DND-41 (cell line): ENCODE measurements at regions not wholly inside any gene's neighbourhood (a gene's known extent, or its start where the extent isn't known, plus 50 kb on each side); places are given as distances from the start of the nearest gene placed in this dataset.

Source experiments
- ATAC-seq: fragments of 200-7000 bp; cut with Tn5 transposase; 3 replicates; pipeline ENCODE4 v1.9.1; 2021; ENCODE audit warnings: low read depth; ENCODE audit not compliant: insufficient read depth
- DNase-seq: peaks from one replicate; pipeline ENCODE4 v3.0.0-alpha.2; 2020
- H2AFZ ChIP-seq: 2 replicates; pipeline ENCODE4 v1.6.0; 2012; ENCODE audit warnings: low read depth, low read length
- H3K27ac ChIP-seq: 2 replicates; pipeline ENCODE4 v1.5.1; 2012; ENCODE audit warnings: low read length, inconsistent platforms
- H3K27me3 ChIP-seq: fragments of 200-600 bp; sonication (generic); 2 replicates; pipeline ENCODE4 v1.6.0; 2012; ENCODE audit warnings: low read length, mild to moderate bottlenecking, inconsistent platforms; ENCODE audit not compliant: insufficient read depth, poor library complexity
- H3K36me3 ChIP-seq: 2 replicates; pipeline ENCODE4 v1.5.1; 2012; ENCODE audit warnings: low read length, inconsistent platforms; ENCODE audit not compliant: insufficient read depth
- H3K4me1 ChIP-seq: 2 replicates; pipeline ENCODE4 v1.5.1; 2012; ENCODE audit warnings: mild to moderate bottlenecking, low read length; ENCODE audit not compliant: insufficient read depth
- H3K4me2 ChIP-seq: 2 replicates; pipeline ENCODE4 v1.6.0; 2012; ENCODE audit warnings: mild to moderate bottlenecking, moderate library complexity, low read length, inconsistent platforms; ENCODE audit not compliant: insufficient read depth
- H3K4me3 ChIP-seq, 2 experiments: fragments of 200-600 bp in 1 of 2; shearing (Covaris generic) in 1 of 2; 2 replicates each; pipeline ENCODE4 v1.5.1; 2012 to 2016; ENCODE audit warnings: inconsistent platforms in 2 of 2, low read length in 2 of 2, mild to moderate bottlenecking in 2 of 2, low read depth in 1 of 2, moderate library complexity in 1 of 2
- H3K79me2 ChIP-seq: 2 replicates; pipeline ENCODE4 v1.6.0; 2012; ENCODE audit warnings: low read length, inconsistent platforms; ENCODE audit not compliant: insufficient read depth
- H3K9ac ChIP-seq: 2 replicates; pipeline ENCODE4 v1.6.0; 2012; ENCODE audit warnings: low read depth, mild to moderate bottlenecking, inconsistent platforms, low read length, moderate library complexity
- H3K9me3 ChIP-seq: 2 replicates; pipeline ENCODE4 v1.5.1; 2012; ENCODE audit warnings: low read length, moderate library complexity, mild to moderate bottlenecking, inconsistent platforms; ENCODE audit not compliant: insufficient read depth, severe bottlenecking
- H4K20me1 ChIP-seq: 2 replicates; pipeline ENCODE4 v1.6.0; 2012; ENCODE audit warnings: low read length; ENCODE audit not compliant: insufficient read depth
- EZH2 ChIP-seq: IDR thresholded peaks from 3 replicates; pipeline ENCODE4 v1.6.1; 2012; ENCODE audit warnings: borderline replicate concordance, low read depth, mild to moderate bottlenecking, moderate library complexity, low read length, inconsistent platforms; ENCODE audit not compliant: severe bottlenecking
- TF ChIP-seq, protein P1 (sequence below): IDR thresholded peaks from 2 replicates; pipeline ENCODE4 v1.5.1; 2012; ENCODE audit warnings: borderline replicate concordance, low read length, moderate library complexity, mild to moderate bottlenecking; ENCODE audit not compliant: poor library complexity, severe bottlenecking; ENCODE audit errors: extremely low read depth

DNA sequence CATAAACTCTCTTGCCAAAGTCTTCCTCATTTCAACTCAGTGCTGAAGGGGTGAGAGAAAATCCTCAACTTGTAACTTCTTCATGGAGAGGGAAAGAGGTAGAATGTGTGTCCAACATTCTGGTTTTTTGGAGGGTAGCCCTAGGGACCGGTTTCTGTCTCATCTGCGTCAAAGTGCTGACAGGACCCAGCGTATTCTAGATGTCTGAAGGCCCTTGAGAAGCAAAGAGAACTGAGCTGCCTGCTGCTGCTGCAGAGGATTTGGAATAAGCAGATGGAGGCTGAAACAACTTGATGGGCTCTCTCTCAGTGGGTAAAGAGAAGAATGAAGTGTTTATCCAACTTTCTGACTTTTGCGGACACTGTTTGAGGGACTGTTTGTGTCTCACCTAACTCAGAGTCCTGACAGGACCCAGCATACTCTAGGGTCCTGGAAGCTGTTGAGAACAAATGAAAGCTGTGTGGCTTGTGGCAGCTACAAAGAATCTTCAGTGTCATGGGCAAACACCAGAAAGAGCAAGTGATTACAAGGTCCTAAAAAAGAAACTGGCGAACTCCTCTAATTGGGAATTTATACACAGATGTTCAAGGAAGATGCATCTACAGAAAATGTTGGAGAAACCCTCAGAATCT is 174.4 kb downstream of the SI start:
- peak; percentile 40; the same call in 1 of the 3 replicates for ATAC-seq
- no peak for TF ChIP-seq EZH2
- TF ChIP-seq, protein P1, sequence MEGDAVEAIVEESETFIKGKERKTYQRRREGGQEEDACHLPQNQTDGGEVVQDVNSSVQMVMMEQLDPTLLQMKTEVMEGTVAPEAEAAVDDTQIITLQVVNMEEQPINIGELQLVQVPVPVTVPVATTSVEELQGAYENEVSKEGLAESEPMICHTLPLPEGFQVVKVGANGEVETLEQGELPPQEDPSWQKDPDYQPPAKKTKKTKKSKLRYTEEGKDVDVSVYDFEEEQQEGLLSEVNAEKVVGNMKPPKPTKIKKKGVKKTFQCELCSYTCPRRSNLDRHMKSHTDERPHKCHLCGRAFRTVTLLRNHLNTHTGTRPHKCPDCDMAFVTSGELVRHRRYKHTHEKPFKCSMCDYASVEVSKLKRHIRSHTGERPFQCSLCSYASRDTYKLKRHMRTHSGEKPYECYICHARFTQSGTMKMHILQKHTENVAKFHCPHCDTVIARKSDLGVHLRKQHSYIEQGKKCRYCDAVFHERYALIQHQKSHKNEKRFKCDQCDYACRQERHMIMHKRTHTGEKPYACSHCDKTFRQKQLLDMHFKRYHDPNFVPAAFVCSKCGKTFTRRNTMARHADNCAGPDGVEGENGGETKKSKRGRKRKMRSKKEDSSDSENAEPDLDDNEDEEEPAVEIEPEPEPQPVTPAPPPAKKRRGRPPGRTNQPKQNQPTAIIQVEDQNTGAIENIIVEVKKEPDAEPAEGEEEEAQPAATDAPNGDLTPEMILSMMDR, result no peak
- H2AFZ ChIP-seq, result peak overlapping the region; percentile 57

GRCh38 chr3:164897342-164897741 is 181.0 kb downstream of the SI start:
- Histone ChIP-seq H3K27ac (no peak overlapping the region), H3K9ac (no peak overlapping the region), H4K20me1 (no peaks in the 10 kb centered on the region), H3K27me3 (no peaks in the 10 kb centered on the region), H3K4me1 (no peaks in the 10 kb centered on the region; the same call in 1 of the 2 replicates), H3K79me2 (no peaks in the 10 kb centered on the region), H3K36me3 (no peaks in the 10 kb centered on the region), H3K9me3 (no peaks in the 10 kb centered on the region), H2AFZ (no peak overlapping the region), H3K4me2 (no peak overlapping the region), H3K4me3 (no peak overlapping the region)
- ATAC-seq (peak; percentile 86), DNase-seq (peak; percentile 13)
- TF ChIP-seq, protein P1, result no peak
- no peak for TF ChIP-seq EZH2

More for the DNA sequence above, 174.4 kb downstream of the SI start:
- no peak overlapping the region for H3K4me2 ChIP-seq
- H3K4me1 ChIP-seq, result no peaks in the 10 kb centered on the region
- no peak overlapping the region for H3K27ac ChIP-seq
- H3K9me3 ChIP-seq, result no peaks in the 10 kb centered on the region
- H3K27me3 ChIP-seq, result no peaks in the 10 kb centered on the region
- no peak overlapping the region for H3K9ac ChIP-seq
- no peak overlapping the region for H3K4me3 ChIP-seq
- no peaks in the 10 kb centered on the region for H3K79me2 ChIP-seq
- H4K20me1 ChIP-seq, result no peaks in the 10 kb centered on the region
- no peaks in the 10 kb centered on the region for H3K36me3 ChIP-seq
- no peak for DNase-seq

- no peaks in the 10 kb centered on the region for H4K20me1 ChIP-seq
- no peak for ATAC-seq
- H2AFZ ChIP-seq, result no peak overlapping the region
- no peaks in the 10 kb centered on the region for H3K79me2 ChIP-seq
- TF ChIP-seq, protein P1, result no peak
- no peak for TF ChIP-seq EZH2
- H3K4me1 ChIP-seq, result no peaks in the 10 kb centered on the region
- H3K27me3 ChIP-seq, result no peaks in the 10 kb centered on the region
- H3K9ac ChIP-seq, result no peak overlapping the region
- no peaks in the 10 kb centered on the region for H3K36me3 ChIP-seq
- peaks cover 9% of the 10 kb centered on the region for H3K9me3 ChIP-seq
- H3K27ac ChIP-seq, result no peak overlapping the region
- H3K4me2 ChIP-seq, result no peak overlapping the region
- no peak for DNase-seq
- no peak overlapping the region for H3K4me3 ChIP-seq
Measured at GRCh38 chr3:164890061-164890460, 188.2 kb downstream of the SI start.

DNA sequence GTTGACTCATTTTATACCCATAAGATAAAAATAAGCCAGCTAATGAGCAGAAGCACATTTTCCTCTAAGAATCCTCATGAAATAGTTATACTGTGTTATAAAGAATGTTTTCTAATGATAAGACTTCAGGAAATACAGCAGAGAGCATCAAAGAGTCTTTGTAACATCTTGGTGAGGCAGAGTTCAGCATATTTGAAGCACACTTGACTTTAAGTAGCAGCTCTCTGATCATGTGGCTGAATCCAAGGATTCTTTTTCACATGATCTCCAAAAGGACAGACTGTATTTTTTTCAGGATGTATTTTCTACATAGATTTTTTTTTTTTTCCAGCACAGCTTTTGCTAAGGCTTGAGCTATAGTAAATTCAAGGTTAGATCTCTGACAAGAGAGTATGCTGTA is 195.1 kb downstream of the SI start:
- H3K9me3 ChIP-seq, result peaks cover 4% of the 10 kb centered on the region
- no peak overlapping the region for H3K4me3 ChIP-seq
- no peaks in the 10 kb centered on the region for H3K79me2 ChIP-seq
- H3K36me3 ChIP-seq, result no peaks in the 10 kb centered on the region
- no peak overlapping the region for H3K27ac ChIP-seq
- no peaks in the 10 kb centered on the region for H4K20me1 ChIP-seq
- no peak overlapping the region for H3K9ac ChIP-seq
- DNase-seq, result no peak
- H3K27me3 ChIP-seq, result no peaks in the 10 kb centered on the region
- TF ChIP-seq, protein P1, result no peak
- TF ChIP-seq EZH2, result no peak
- no peak overlapping the region for H2AFZ ChIP-seq
- no peaks in the 10 kb centered on the region for H3K4me1 ChIP-seq
- no peak for ATAC-seq
- H3K4me2 ChIP-seq, result no peak overlapping the region
